GM12878 (cell line): ENCODE measurements at regions not wholly inside any gene's neighbourhood (a gene's known extent, or its start where the extent isn't known, plus 50 kb on each side); places are given as distances from the start of the nearest gene placed in this dataset.

Source experiments
- ATAC-seq: fragments of 200-7000 bp; cut with Tn5 transposase; 3 replicates; pipeline ENCODE4 v1.9.1; 2020; ENCODE audit warnings: mild to moderate bottlenecking, moderate library complexity
- BruUV-seq: library from RNA; stranded (reverse); fragments of 400-500 nt; replicated peaks from 2 replicates; lab custom pipeline; 2021; lab: Mats Ljungman, UMichigan
- CTCF ChIA-PET: fragments of 300-600 bp; sonication (Branson Sonifier 250); formaldehyde crosslinking; extraction: SDS; loops from one replicate; lab custom pipeline; 2021; ENCODE audit warnings: inconsistent platforms; lab: Yijun Ruan, JAX
- POLR2A ChIA-PET: fragments of 350-600 bp; formaldehyde crosslinking; extraction: SDS; loops from one replicate; lab custom pipeline; 2021; ENCODE audit warnings: inconsistent platforms; lab: Charles Lee
- RAD21 ChIA-PET: fragments of 300-600 bp; sonication (Branson Sonifier 250); formaldehyde crosslinking; loops from one replicate; lab custom pipeline; 2023; ENCODE audit warnings: antibody characterized with exemption; ENCODE audit not compliant: unreplicated experiment; lab: Charles Lee
- SMC1A ChIA-PET: fragments of 300-600 bp; sonication (Branson Sonifier 250); formaldehyde crosslinking; loops from one replicate; lab custom pipeline; 2023; ENCODE audit not compliant: unreplicated experiment, uncharacterized antibody; lab: Charles Lee
- DNase-seq: peaks from one replicate; pipeline ENCODE4 v3.0.0-alpha.2; 2011; ENCODE audit warnings: low read depth, low spot score
- FAIRE-seq: peaks from 3 replicates; lab custom pipeline; 2011; peaks lifted over from hg19 to GRCh38; lab: Jason Lieb, UNC
- H2AFZ ChIP-seq: 2 replicates; pipeline ENCODE4 v1.6.0; 2011; ENCODE audit warnings: low read depth, low read length, control low read depth; ENCODE audit not compliant: control insufficient read depth
- H3K27ac ChIP-seq: 2 replicates; pipeline ENCODE4 v1.5.1; 2011; ENCODE audit warnings: control low read depth; ENCODE audit not compliant: control insufficient read depth, insufficient read depth
- H3K27me3 ChIP-seq, 2 experiments: replicated peaks in 1 of 2; 2 replicates each; pipeline versions ENCODE4 v1.6.0 to v1.6.1; 2011; ENCODE audit warnings: low read length in 1 of 2; ENCODE audit not compliant: control insufficient read depth in 2 of 2, insufficient read depth in 2 of 2
- H3K36me3 ChIP-seq, 2 experiments: 2 replicates each; pipeline ENCODE4 v1.5.1; 2011; ENCODE audit warnings: low read length in 1 of 2; ENCODE audit not compliant: control insufficient read depth in 2 of 2, insufficient read depth in 2 of 2
- H3K4me1 ChIP-seq: 2 replicates; pipeline ENCODE4 v1.6.1; 2011; ENCODE audit warnings: mild to moderate bottlenecking, low read length, moderate library complexity, mixed read lengths; ENCODE audit not compliant: control insufficient read depth, insufficient read depth
- H3K4me2 ChIP-seq: 2 replicates; pipeline ENCODE4 v1.6.0; 2011; ENCODE audit warnings: control low read depth; ENCODE audit not compliant: control insufficient read depth, insufficient read depth
- H3K4me3 ChIP-seq: fragments of 200-600 bp; sonication (generic); 2 replicates; pipeline ENCODE4 v1.5.1; 2016
- H3K79me2 ChIP-seq: 2 replicates; pipeline ENCODE4 v1.6.0; 2011; ENCODE audit warnings: low read length; ENCODE audit not compliant: control insufficient read depth, insufficient read depth
- H3K9ac ChIP-seq: 2 replicates; pipeline ENCODE4 v1.8.0; 2011; ENCODE audit warnings: low read length, control low read depth, mixed read lengths; ENCODE audit not compliant: control insufficient read depth, insufficient read depth
- H3K9me3 ChIP-seq: replicated peaks from 3 replicates; pipeline ENCODE4 v1.5.1; 2011; ENCODE audit warnings: mild to moderate bottlenecking, low read length; ENCODE audit not compliant: control insufficient read depth, insufficient read depth
- H4K20me1 ChIP-seq: 2 replicates; pipeline ENCODE4 v1.6.0; 2011; ENCODE audit not compliant: control insufficient read depth, insufficient read depth
- BHLHE40 ChIP-seq, 2 experiments: fragments of 450-650 bp in 1 of 2; IDR thresholded peaks; 2 replicates each; pipeline ENCODE4 v1.6.1; 2011 to 2017; ENCODE audit warnings: low read depth in 2 of 2, borderline replicate concordance in 1 of 2, improper control_type of control experiment in 1 of 2, low read length in 1 of 2, mild to moderate bottlenecking in 1 of 2
- DPF2 ChIP-seq: fragments of 450-650 bp; IDR thresholded peaks from 2 replicates; pipeline ENCODE4 v1.6.1; 2017; ENCODE audit warnings: mild to moderate bottlenecking
- EZH2 ChIP-seq: IDR thresholded peaks from 2 replicates; pipeline ENCODE4 v1.6.1; 2012; ENCODE audit warnings: low read depth, mild to moderate bottlenecking, control low read depth, inconsistent platforms, low read length, borderline replicate concordance; ENCODE audit not compliant: control insufficient read depth
- MYC ChIP-seq: IDR thresholded peaks from 2 replicates; pipeline ENCODE4 v1.6.1; 2011; ENCODE audit warnings: mild to moderate bottlenecking, low read length, moderate library complexity, inconsistent platforms; ENCODE audit not compliant: insufficient read depth, insufficient replicate concordance, insufficient read length, severe bottlenecking
- POLR2A ChIP-seq: IDR thresholded peaks from 2 replicates; pipeline ENCODE4 v1.6.1; 2011; ENCODE audit warnings: low read depth, mild to moderate bottlenecking, low read length
- POLR2AphosphoS2 ChIP-seq: IDR thresholded peaks from 2 replicates; pipeline ENCODE4 v1.6.1; 2011; ENCODE audit warnings: low read depth, mild to moderate bottlenecking, low read length, improper control_type of control experiment, moderate library complexity
- RCOR1 ChIP-seq: conservative IDR thresholded peaks from 2 replicates; pipeline ENCODE4 v1.6.1; 2012; ENCODE audit warnings: low read depth, low read length, improper control_type of control experiment
- RELA ChIP-seq: fragments of 450-650 bp; IDR thresholded peaks from 2 replicates; pipeline ENCODE4 v1.8.0; 2014; ENCODE audit warnings: borderline replicate concordance; ENCODE audit not compliant: partially characterized antibody
- RFX5 ChIP-seq: IDR thresholded peaks from 2 replicates; pipeline ENCODE4 v1.6.1; 2011; ENCODE audit warnings: low read depth, low read length, improper control_type of control experiment
- RUNX3 ChIP-seq: IDR thresholded peaks from 2 replicates; pipeline ENCODE4 v1.6.1; 2012; ENCODE audit warnings: low read length, inconsistent platforms
- STAT3 ChIP-seq: IDR thresholded peaks from 2 replicates; pipeline ENCODE4 v1.6.1; 2011; ENCODE audit warnings: low read depth, low read length, improper control_type of control experiment
- WGBS: methylation state at CpG from one replicate; pipeline ENCODE4 v1.1.6; 2016; ENCODE audit warnings: low lambda C conversion rate; ENCODE audit not compliant: insufficient replicate concordance, insufficient coverage; ENCODE audit errors: missing lambda C conversion rate; 5-methylcytosine and 5-hydroxymethylcytosine counted together
- in situ Hi-C: fragments of 300-500 bp; cut with MboI; formaldehyde crosslinking; loops from 9 replicates; pipeline ENCODE4 v1.14.3; 2018; ENCODE audit warnings: mixed read lengths
- intact Hi-C: fragments of 100-400 bp; cut with micrococcal nuclease; formaldehyde crosslinking; loops from one replicate; pipeline ENCODE4 v1.14.2; 2022; ENCODE audit not compliant: unreplicated experiment
- TF ChIP-seq, protein P1 (sequence below): IDR thresholded peaks from 2 replicates; pipeline ENCODE4 v1.6.1; 2012; ENCODE audit warnings: low read length, inconsistent platforms
- TF ChIP-seq, protein P2 (sequence below): fragments of 450-650 bp; formaldehyde crosslinking; IDR thresholded peaks from 2 replicates; pipeline ENCODE4 v1.5.0; 2022; ENCODE audit warnings: mild to moderate bottlenecking, missing genetic modification characterization

DNA sequence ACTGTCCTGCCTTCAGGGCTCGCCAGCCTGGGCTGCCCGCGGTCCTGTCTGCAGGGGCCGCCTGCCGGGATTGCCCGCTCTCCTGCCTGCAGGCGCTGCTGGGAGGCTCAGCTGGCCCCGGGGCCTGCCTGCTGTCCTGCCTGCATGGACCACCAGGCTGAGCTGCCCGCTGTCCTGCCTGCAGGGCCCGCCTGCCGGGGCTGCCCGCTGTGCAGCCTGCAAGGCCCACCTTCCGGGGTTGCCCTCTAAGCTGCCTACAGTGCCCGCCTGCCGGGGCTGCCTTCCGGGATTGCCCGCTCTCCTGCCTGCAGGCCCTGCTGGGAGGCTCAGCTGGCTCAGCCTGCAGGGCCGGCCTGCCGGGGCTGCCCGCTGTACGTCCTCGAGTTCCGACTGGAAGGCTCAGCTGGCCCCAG lies 164.4 kb downstream of the GLRX3 start:
- ChIA-PET RAD21 (no interaction called here), SMC1A (no interaction called here), POLR2A (no interaction called here), CTCF (no interaction called here)
- WGBS, result 65% methylated on average over 17 of the region's 23 CpGs
- in situ Hi-C loops, result no loop called here
- H3K4me3 ChIP-seq, result no peak overlapping the region
- DNase-seq (no peak), ATAC-seq (no peak), FAIRE-seq (no peak)
- H3K79me2 ChIP-seq, result no peaks in the 10 kb centered on the region
- BruUV-seq, result no TSS peak
- no peaks in the 10 kb centered on the region for H3K27me3 ChIP-seq
- H3K4me1 ChIP-seq, result no peaks in the 10 kb centered on the region
- H3K9me3 ChIP-seq, result no peaks in the 10 kb centered on the region; the same call in 1 of the 3 replicates
- no peak overlapping the region for H3K4me2 ChIP-seq
- intact Hi-C loops, result no loop called here
- H2AFZ ChIP-seq, result no peak overlapping the region
- no peak overlapping the region for H3K27ac ChIP-seq
- no peak overlapping the region for H3K9ac ChIP-seq
- no peaks in the 10 kb centered on the region for H4K20me1 ChIP-seq
- no peak for TF ChIP-seq BHLHE40 (IDR thresholded peaks at IDR 0.05; ENCODE audit: borderline replicate concordance in 1 of 2, low read depth in 2 of 2, low read length in 1 of 2)
- TF ChIP-seq STAT3, result no peak
- no peak for TF ChIP-seq MYC
- no peaks in the 10 kb centered on the region for H3K36me3 ChIP-seq

DNA sequence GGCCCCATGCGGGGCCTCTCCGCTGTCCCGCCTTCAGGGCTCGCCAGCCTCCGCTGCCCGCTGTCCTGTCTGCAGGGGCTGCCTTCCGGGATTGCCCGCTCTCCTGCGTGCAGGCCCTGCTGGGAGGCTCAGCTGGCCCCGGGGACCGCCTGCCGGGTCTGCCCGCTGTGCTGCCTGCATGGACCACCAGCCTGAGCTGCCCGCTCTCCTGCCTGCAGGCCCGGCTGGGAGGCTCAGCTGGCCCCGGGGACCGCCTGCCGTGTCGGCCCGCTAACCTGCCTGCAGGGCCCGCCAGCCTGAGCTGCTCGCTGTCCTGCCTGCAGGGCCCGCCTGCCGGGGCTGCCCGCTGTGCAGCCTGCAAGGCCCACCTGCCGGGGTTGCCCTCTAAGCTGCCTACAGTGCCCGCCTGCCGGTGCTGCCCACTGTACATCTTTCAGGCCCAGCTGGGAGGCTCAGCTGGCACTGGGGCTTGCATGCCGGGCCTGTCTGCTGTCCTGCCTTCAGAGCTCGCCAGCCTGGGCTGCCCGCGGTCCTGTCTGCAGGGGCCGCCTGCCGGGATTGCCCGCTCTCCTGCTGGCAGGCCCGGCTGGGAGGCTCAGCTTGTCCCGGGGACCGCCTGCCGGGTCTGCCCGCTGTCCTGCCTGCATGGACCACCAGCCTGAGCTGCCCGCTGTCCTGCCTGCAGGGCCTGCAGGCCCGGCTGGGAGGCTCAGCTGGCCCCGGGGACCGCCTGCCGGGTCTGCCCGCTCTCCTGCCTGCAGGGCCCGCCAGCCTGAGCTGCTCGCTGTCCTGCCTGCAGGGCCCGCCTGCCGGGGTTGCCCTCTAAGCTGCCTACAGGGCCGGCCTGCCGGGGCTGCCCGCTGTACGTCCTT lies 165.1 kb downstream of the GLRX3 start:
- ATAC-seq (no peak), FAIRE-seq (no peak), DNase-seq (no peak)
- Histone ChIP-seq H3K4me1 (no peaks in the 10 kb centered on the region), H2AFZ (no peak overlapping the region), H3K9me3 (no peaks in the 10 kb centered on the region; the same call in 1 of the 3 replicates), H4K20me1 (no peaks in the 10 kb centered on the region), H3K4me2 (no peak overlapping the region), H3K27ac (no peak overlapping the region), H3K4me3 (no peak overlapping the region), H3K9ac (no peak overlapping the region), H3K27me3 (no peaks in the 10 kb centered on the region), H3K36me3 (no peaks in the 10 kb centered on the region), H3K79me2 (no peaks in the 10 kb centered on the region)
- WGBS, result 65% methylated on average over 40 of the region's 54 CpGs
- POLR2A ChIA-PET, result no interaction called here
- SMC1A ChIA-PET, result no interaction called here
- intact Hi-C loops, result no loop called here
- BruUV-seq, result no TSS peak
- in situ Hi-C loops, result no loop called here
- RAD21 ChIA-PET, result no interaction called here
- CTCF ChIA-PET, result no interaction called here
- TF ChIP-seq, protein P1, sequence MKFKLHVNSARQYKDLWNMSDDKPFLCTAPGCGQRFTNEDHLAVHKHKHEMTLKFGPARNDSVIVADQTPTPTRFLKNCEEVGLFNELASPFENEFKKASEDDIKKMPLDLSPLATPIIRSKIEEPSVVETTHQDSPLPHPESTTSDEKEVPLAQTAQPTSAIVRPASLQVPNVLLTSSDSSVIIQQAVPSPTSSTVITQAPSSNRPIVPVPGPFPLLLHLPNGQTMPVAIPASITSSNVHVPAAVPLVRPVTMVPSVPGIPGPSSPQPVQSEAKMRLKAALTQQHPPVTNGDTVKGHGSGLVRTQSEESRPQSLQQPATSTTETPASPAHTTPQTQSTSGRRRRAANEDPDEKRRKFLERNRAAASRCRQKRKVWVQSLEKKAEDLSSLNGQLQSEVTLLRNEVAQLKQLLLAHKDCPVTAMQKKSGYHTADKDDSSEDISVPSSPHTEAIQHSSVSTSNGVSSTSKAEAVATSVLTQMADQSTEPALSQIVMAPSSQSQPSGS, result no peak
- TF ChIP-seq, protein P2, sequence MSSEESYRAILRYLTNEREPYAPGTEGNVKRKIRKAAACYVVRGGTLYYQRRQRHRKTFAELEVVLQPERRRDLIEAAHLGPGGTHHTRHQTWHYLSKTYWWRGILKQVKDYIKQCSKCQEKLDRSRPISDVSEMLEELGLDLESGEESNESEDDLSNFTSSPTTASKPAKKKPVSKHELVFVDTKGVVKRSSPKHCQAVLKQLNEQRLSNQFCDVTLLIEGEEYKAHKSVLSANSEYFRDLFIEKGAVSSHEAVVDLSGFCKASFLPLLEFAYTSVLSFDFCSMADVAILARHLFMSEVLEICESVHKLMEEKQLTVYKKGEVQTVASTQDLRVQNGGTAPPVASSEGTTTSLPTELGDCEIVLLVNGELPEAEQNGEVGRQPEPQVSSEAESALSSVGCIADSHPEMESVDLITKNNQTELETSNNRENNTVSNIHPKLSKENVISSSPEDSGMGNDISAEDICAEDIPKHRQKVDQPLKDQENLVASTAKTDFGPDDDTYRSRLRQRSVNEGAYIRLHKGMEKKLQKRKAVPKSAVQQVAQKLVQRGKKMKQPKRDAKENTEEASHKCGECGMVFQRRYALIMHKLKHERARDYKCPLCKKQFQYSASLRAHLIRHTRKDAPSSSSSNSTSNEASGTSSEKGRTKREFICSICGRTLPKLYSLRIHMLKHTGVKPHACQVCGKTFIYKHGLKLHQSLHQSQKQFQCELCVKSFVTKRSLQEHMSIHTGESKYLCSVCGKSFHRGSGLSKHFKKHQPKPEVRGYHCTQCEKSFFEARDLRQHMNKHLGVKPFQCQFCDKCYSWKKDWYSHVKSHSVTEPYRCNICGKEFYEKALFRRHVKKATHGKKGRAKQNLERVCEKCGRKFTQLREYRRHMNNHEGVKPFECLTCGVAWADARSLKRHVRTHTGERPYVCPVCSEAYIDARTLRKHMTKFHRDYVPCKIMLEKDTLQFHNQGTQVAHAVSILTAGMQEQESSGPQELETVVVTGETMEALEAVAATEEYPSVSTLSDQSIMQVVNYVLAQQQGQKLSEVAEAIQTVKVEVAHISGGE (CRISPR knock-in tag), result no peak
- TF ChIP-seq RFX5, result no peak
- no peak for TF ChIP-seq RUNX3
- TF ChIP-seq DPF2, result no peak
- TF ChIP-seq EZH2, result no peak
- TF ChIP-seq RCOR1, result no peak
- TF ChIP-seq POLR2AphosphoS2, result no peak
- TF ChIP-seq RELA, result no peak
- TF ChIP-seq POLR2A, result no peak
